HepG2 (cell line): ENCODE measurements at regions not wholly inside any gene's neighbourhood (a gene's known extent, or its start where the extent isn't known, plus 50 kb on each side); places are given as distances from the start of the nearest gene placed in this dataset.

Experiments used
- CREM ChIP-seq, 2 experiments: sonication (generic) in 1 of 2; formaldehyde crosslinking in 1 of 2; IDR thresholded peaks; 2 replicates each; pipeline versions ENCODE4 v1.4.0 to v1.6.1; 2016 to 2020; ENCODE audit warnings: antibody characterized with exemption in 1 of 2, mild to moderate bottlenecking in 1 of 2, missing genetic modification reagents in 1 of 2
- XBP1 ChIP-seq: sonication (generic); formaldehyde crosslinking; IDR thresholded peaks from 2 replicates; pipeline ENCODE4 v1.5.0; 2020; ENCODE audit warnings: missing genetic modification reagents
- ZNF282 ChIP-seq: fragments of 450-650 bp; IDR thresholded peaks from 2 replicates; pipeline ENCODE4 v1.6.1; 2018; ENCODE audit not compliant: partially characterized antibody
- TF ChIP-seq, protein P1 (sequence below): IDR thresholded peaks from 2 replicates; pipeline ENCODE4 v1.6.1; 2016; ENCODE audit warnings: low read depth, borderline replicate concordance
- TF ChIP-seq, protein P2 (sequence below): fragments of 450-650 bp; IDR thresholded peaks from 2 replicates; pipeline ENCODE4 v1.6.1; 2017; ENCODE audit warnings: mild to moderate bottlenecking
- TF ChIP-seq, protein P3 (sequence below): sonication (generic); formaldehyde crosslinking; IDR thresholded peaks from 2 replicates; pipeline ENCODE4 v1.4.0; 2020; ENCODE audit warnings: low read depth, missing genetic modification reagents

DNA sequence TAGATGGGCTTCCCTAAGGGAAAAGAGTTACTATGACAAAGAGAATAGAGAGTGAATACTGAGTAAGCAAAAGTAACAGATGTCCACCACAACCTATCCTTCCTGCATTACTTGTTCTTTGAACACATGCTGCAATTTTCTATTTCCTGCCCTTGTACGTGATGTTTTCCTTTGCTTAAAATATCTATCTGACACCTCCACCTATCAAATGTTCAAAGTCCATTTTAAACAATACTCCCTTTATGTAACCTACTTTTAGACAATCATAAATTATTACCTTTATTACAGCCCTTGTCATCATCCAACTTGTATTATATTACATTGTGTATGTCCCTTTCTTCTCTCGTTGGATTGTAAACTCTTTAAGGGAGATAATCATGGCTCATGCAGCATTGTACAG, 147.2 kb upstream of the DYRK2 start:
- no peak for TF ChIP-seq ZNF282
- TF ChIP-seq, protein P1, sequence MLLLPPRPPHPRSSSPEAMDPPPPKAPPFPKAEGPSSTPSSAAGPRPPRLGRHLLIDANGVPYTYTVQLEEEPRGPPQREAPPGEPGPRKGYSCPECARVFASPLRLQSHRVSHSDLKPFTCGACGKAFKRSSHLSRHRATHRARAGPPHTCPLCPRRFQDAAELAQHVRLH (CRISPR knock-in tag): no peak
- TF ChIP-seq, protein P2, sequence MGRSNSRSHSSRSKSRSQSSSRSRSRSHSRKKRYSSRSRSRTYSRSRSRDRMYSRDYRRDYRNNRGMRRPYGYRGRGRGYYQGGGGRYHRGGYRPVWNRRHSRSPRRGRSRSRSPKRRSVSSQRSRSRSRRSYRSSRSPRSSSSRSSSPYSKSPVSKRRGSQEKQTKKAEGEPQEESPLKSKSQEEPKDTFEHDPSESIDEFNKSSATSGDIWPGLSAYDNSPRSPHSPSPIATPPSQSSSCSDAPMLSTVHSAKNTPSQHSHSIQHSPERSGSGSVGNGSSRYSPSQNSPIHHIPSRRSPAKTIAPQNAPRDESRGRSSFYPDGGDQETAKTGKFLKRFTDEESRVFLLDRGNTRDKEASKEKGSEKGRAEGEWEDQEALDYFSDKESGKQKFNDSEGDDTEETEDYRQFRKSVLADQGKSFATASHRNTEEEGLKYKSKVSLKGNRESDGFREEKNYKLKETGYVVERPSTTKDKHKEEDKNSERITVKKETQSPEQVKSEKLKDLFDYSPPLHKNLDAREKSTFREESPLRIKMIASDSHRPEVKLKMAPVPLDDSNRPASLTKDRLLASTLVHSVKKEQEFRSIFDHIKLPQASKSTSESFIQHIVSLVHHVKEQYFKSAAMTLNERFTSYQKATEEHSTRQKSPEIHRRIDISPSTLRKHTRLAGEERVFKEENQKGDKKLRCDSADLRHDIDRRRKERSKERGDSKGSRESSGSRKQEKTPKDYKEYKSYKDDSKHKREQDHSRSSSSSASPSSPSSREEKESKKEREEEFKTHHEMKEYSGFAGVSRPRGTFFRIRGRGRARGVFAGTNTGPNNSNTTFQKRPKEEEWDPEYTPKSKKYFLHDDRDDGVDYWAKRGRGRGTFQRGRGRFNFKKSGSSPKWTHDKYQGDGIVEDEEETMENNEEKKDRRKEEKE: no peak
- no peak for TF ChIP-seq XBP1
- no peak for TF ChIP-seq CREM (IDR thresholded peaks at IDR 0.05)
- no peak for TF ChIP-seq CREM (CRISPR knock-in tag; IDR thresholded peaks at IDR 0.05)
- TF ChIP-seq, protein P3, sequence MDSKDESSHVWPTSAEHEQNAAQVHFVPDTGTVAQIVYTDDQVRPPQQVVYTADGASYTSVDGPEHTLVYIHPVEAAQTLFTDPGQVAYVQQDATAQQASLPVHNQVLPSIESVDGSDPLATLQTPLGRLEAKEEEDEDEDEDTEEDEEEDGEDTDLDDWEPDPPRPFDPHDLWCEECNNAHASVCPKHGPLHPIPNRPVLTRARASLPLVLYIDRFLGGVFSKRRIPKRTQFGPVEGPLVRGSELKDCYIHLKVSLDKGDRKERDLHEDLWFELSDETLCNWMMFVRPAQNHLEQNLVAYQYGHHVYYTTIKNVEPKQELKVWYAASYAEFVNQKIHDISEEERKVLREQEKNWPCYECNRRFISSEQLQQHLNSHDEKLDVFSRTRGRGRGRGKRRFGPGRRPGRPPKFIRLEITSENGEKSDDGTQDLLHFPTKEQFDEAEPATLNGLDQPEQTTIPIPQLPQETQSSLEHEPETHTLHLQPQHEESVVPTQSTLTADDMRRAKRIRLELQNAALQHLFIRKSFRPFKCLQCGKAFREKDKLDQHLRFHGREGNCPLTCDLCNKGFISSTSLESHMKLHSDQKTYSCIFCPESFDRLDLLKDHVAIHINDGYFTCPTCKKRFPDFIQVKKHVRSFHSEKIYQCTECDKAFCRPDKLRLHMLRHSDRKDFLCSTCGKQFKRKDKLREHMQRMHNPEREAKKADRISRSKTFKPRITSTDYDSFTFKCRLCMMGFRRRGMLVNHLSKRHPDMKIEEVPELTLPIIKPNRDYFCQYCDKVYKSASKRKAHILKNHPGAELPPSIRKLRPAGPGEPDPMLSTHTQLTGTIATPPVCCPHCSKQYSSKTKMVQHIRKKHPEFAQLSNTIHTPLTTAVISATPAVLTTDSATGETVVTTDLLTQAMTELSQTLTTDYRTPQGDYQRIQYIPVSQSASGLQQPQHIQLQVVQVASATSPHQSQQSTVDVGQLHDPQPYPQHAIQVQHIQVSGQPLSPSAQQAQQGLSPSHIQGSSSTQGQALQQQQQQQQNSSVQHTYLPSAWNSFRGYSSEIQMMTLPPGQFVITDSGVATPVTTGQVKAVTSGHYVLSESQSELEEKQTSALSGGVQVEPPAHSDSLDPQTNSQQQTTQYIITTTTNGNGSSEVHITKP (CRISPR knock-in tag): no peak
